Mesodermal cell (in vitro differentiated cells): ENCODE measurements at regions not wholly inside any gene's neighbourhood (a gene's known extent, or its start where the extent isn't known, plus 50 kb on each side); places are given as distances from the start of the nearest gene placed in this dataset.
"Not testable (repeated sequence)": the region's sequence is repeated elsewhere in the genome, so short reads cannot be mapped to it uniquely, and the experiment has no call there.

Experiments used
- H3K27ac ChIP-seq: 2 replicates; pipeline ENCODE4 v1.7.0; 2013; ENCODE audit warnings: mild to moderate bottlenecking, low read depth, low read length, moderate library complexity; ENCODE audit not compliant: severe bottlenecking
- H3K36me3 ChIP-seq: 2 replicates; pipeline ENCODE4 v1.7.1; 2013; ENCODE audit warnings: mild to moderate bottlenecking, low read length, moderate library complexity; ENCODE audit not compliant: control insufficient read depth, insufficient read depth
- H3K4me1 ChIP-seq: one replicate; pipeline ENCODE4 v1.7.1; 2013; ENCODE audit warnings: mild to moderate bottlenecking, low read length; ENCODE audit not compliant: insufficient read depth, control insufficient read depth, poor library complexity, severe bottlenecking
- H3K4me3 ChIP-seq: 2 replicates; pipeline ENCODE4 v1.7.0; 2013; ENCODE audit warnings: low read length, control low read depth, mild to moderate bottlenecking; ENCODE audit not compliant: insufficient read depth, poor library complexity, severe bottlenecking; ENCODE audit errors: extremely low read depth
- H3K9me3 ChIP-seq: 2 replicates; pipeline ENCODE4 v1.7.1; 2013; ENCODE audit warnings: mild to moderate bottlenecking, low read length, moderate library complexity; ENCODE audit not compliant: control insufficient read depth
- WGBS, 2 experiments: methylation state at CpG; one replicate each; pipeline ENCODE4 v1.1.5; 2013; ENCODE audit warnings: missing lambda C conversion rate in 2 of 2; ENCODE audit not compliant: insufficient coverage in 2 of 2; 5-methylcytosine and 5-hydroxymethylcytosine counted together

- Histone ChIP-seq H3K27ac (no peak overlapping the region), H3K9me3 (no peaks in the 10 kb centered on the region), H3K4me1 (peaks cover 13% of the 10 kb centered on the region), H3K36me3 (no peaks in the 10 kb centered on the region), H3K4me3 (no peak overlapping the region)
- WGBS, 2 experiments, result 56 to 62% methylated on average over 3 of the region's 3 CpGs
These were observed 271.2 kb downstream of the EN1 start for GRCh38 chr2:118576109-118576855.

- not testable (repeated sequence) for H3K9me3 ChIP-seq, H3K4me3 ChIP-seq, H3K27ac ChIP-seq, H3K36me3 ChIP-seq
- H3K4me1 ChIP-seq, result peaks cover 12% of the 10 kb centered on the region
- 97 to 100% methylated on average over 4 of the region's 6 CpGs for whole genome bisulfite sequencing, 2 experiments
These were observed 275.1 kb downstream of the EN1 start for GRCh38 chr2:118572380-118572779.

GRCh38 chr2:118569876-118570535, 277.4 kb downstream of the EN1 start:
- no peaks in the 10 kb centered on the region for H3K36me3 ChIP-seq
- H3K4me3 ChIP-seq, result no peak overlapping the region
- no peaks in the 10 kb centered on the region for H3K9me3 ChIP-seq
- WGBS, 2 experiments, result no CpG with 5 or more reads among the region's 2 CpGs
- H3K4me1 ChIP-seq, result peaks cover 6% of the 10 kb centered on the region
- no peak overlapping the region for H3K27ac ChIP-seq

- H3K27ac ChIP-seq, result no peak overlapping the region
- no peak overlapping the region for H3K4me3 ChIP-seq
- 80 to 83% methylated on average over 4 to 5 of the region's 5 CpGs for WGBS, 2 experiments
- H3K4me1 ChIP-seq, result peaks cover 6% of the 10 kb centered on the region
- H3K36me3 ChIP-seq, result no peaks in the 10 kb centered on the region
- H3K9me3 ChIP-seq, result no peaks in the 10 kb centered on the region
These were observed 278.7 kb downstream of the EN1 start for GRCh38 chr2:118568700-118569099.

GRCh38 chr2:118565786-118566540, 281.5 kb downstream of the EN1 start:
- Histone ChIP-seq H3K27ac (no peak overlapping the region), H3K4me3 (no peak overlapping the region), H3K9me3 (no peaks in the 10 kb centered on the region), H3K36me3 (no peaks in the 10 kb centered on the region), H3K4me1 (peaks cover 6% of the 10 kb centered on the region)
- WGBS, 2 experiments, result 81 to 85% methylated on average over 3 of the region's 5 CpGs

- Histone ChIP-seq H3K9me3 (no peaks in the 10 kb centered on the region), H3K36me3 (no peaks in the 10 kb centered on the region), H3K4me3 (no peak overlapping the region), H3K4me1 (peaks cover 6% of the 10 kb centered on the region), H3K27ac (no peak overlapping the region)
- 50 to 62% methylated on average over 4 to 5 of the region's 6 CpGs for WGBS, 2 experiments
These were observed 282.1 kb downstream of the EN1 start for GRCh38 chr2:118565301-118565700.

- no peak overlapping the region for H3K27ac ChIP-seq
- H3K36me3 ChIP-seq, result no peaks in the 10 kb centered on the region
- no peak overlapping the region for H3K4me3 ChIP-seq
- H3K9me3 ChIP-seq, result no peaks in the 10 kb centered on the region
- H3K4me1 ChIP-seq, result no peaks in the 10 kb centered on the region
- 85 to 100% methylated on average over 3 to 4 of the region's 5 CpGs for WGBS, 2 experiments
These were observed 285.3 kb downstream of the EN1 start for GRCh38 chr2:118562144-118562543.

- Histone ChIP-seq H3K4me1 (no peaks in the 10 kb centered on the region), H3K9me3 (peaks cover 2% of the 10 kb centered on the region), H3K27ac (no peak overlapping the region), H3K36me3 (no peaks in the 10 kb centered on the region), H3K4me3 (no peak overlapping the region)
- WGBS, 2 experiments, result 83% methylated on average over 1 of the region's 1 CpG; no CpG with 5 or more reads in 1 of the 2 experiments
These were observed 288.6 kb downstream of the EN1 start for GRCh38 chr2:118558846-118559245.

GRCh38 chr2:118557791-118558190, 289.7 kb downstream of the EN1 start:
- H3K36me3 ChIP-seq, result no peaks in the 10 kb centered on the region
- 75 to 89% methylated on average over 4 to 6 of the region's 9 CpGs for WGBS, 2 experiments
- peaks cover 2% of the 10 kb centered on the region for H3K9me3 ChIP-seq
- H3K4me3 ChIP-seq, result no peak overlapping the region
- H3K4me1 ChIP-seq, result no peaks in the 10 kb centered on the region
- H3K27ac ChIP-seq, result no peak overlapping the region

GRCh38 chr2:118557016-118557415, 290.4 kb downstream of the EN1 start:
- H3K9me3 ChIP-seq, result peaks cover 2% of the 10 kb centered on the region
- no peaks in the 10 kb centered on the region for H3K4me1 ChIP-seq
- H3K27ac ChIP-seq, result no peak overlapping the region
- H3K4me3 ChIP-seq, result no peak overlapping the region
- no peaks in the 10 kb centered on the region for H3K36me3 ChIP-seq
- WGBS, 2 experiments, result 88 to 89% methylated on average over 4 to 5 of the region's 5 CpGs
